Astrocyte of the spinal cord (primary cell): ENCODE measurements at regions not wholly inside any gene's neighbourhood (a gene's known extent, or its start where the extent isn't known, plus 50 kb on each side); places are given as distances from the start of the nearest gene placed in this dataset.
"Not testable (repeated sequence)": the region's sequence is repeated elsewhere in the genome, so short reads cannot be mapped to it uniquely, and the experiment has no call there.

Experiments used
- DNase-seq: peaks from one replicate; pipeline ENCODE4 v3.0.0; 2011; ENCODE audit warnings: low read depth, low spot score
- H3K4me3 ChIP-seq: 2 replicates; pipeline ENCODE4 v1.5.1; 2011; ENCODE audit warnings: low read depth, mild to moderate bottlenecking, low read length, moderate library complexity
- in situ Hi-C: cut with HindIII; loops from 2 replicates; pipeline ENCODE4 v1.10.0; 2017; ENCODE audit warnings: low sequenced_read_pairs
- TF ChIP-seq, protein P1 (sequence below): IDR thresholded peaks from 2 replicates; pipeline ENCODE4 v1.5.1; 2012; ENCODE audit warnings: low read depth, mild to moderate bottlenecking, low read length, inconsistent platforms

- in situ Hi-C loops, result no loop called here
- TF ChIP-seq, protein P1, sequence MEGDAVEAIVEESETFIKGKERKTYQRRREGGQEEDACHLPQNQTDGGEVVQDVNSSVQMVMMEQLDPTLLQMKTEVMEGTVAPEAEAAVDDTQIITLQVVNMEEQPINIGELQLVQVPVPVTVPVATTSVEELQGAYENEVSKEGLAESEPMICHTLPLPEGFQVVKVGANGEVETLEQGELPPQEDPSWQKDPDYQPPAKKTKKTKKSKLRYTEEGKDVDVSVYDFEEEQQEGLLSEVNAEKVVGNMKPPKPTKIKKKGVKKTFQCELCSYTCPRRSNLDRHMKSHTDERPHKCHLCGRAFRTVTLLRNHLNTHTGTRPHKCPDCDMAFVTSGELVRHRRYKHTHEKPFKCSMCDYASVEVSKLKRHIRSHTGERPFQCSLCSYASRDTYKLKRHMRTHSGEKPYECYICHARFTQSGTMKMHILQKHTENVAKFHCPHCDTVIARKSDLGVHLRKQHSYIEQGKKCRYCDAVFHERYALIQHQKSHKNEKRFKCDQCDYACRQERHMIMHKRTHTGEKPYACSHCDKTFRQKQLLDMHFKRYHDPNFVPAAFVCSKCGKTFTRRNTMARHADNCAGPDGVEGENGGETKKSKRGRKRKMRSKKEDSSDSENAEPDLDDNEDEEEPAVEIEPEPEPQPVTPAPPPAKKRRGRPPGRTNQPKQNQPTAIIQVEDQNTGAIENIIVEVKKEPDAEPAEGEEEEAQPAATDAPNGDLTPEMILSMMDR, result no peak
- peak; percentile 42 for DNase-seq
- H3K4me3 ChIP-seq, result no peak overlapping the region
These were observed 68.3 kb downstream of the DYRK2 start for GRCh38 chr12:67716817-67717216.

DNA sequence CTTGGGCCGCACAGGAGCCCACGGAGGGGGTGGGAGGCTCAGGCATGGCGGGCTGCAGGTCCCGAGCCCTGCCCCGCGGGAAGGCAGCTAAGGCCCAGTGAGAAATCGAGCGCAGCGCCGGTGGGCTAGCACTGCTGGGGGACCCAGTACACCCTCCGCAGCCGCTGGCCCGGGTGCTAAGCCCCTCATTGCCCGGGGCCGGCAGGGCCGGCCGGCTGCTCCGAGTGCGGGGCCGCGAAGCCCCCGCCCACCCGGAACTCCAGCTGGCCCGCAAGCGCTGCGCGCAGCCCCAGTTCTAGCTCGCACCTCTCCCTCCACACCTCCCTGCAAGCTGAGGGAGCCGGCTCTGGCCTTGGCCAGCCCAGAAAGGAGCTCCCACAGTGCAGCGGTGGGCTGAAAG, 70.8 kb downstream of the DYRK2 start:
- in situ Hi-C loops, H3K4me3 ChIP-seq, DNase-seq: not testable (repeated sequence)

DNA sequence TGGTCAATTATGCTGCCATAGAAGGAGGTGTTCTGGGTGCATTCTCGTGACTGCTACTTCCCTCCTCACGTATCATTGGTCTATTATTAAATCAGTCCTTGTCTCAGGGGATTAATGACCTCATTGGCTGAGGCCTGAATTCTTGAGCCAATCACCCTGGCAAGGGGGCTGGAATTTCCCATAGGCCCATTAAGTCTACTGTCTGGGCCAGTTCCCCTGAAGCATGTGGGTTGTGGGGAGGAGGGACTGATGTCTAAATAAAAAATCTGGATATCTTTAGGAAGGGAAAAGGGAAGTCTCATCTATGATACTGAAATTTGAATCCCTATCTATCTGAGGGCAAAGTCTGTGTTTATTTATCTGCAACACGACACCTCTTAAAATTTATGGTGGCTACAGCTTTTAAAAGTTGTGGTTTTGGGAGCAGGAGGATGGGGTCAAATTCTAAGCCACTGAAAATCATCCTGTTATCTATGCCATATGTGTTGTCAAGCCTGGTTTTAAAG, 71.9 kb downstream of the DYRK2 start:
- TF ChIP-seq, protein P1, result no peak

GRCh38 chr12:67721248-67721647, 72.7 kb downstream of the DYRK2 start:
- no peak overlapping the region for H3K4me3 ChIP-seq
- TF ChIP-seq, protein P1, result no peak
- no peak for DNase-seq
- in situ Hi-C loops, result no loop called here

More for the DNA sequence above, 71.9 kb downstream of the DYRK2 start:
- H3K4me3 ChIP-seq, result no peak overlapping the region
- peak; percentile 64 for DNase-seq
- in situ Hi-C loops, result no loop called here

- in situ Hi-C loops, result no loop called here
- TF ChIP-seq, protein P1, result no peak
- H3K4me3 ChIP-seq, result no peak overlapping the region
- DNase-seq, result no peak
These were observed 73.8 kb downstream of the DYRK2 start for GRCh38 chr12:67722296-67722695.

DNA sequence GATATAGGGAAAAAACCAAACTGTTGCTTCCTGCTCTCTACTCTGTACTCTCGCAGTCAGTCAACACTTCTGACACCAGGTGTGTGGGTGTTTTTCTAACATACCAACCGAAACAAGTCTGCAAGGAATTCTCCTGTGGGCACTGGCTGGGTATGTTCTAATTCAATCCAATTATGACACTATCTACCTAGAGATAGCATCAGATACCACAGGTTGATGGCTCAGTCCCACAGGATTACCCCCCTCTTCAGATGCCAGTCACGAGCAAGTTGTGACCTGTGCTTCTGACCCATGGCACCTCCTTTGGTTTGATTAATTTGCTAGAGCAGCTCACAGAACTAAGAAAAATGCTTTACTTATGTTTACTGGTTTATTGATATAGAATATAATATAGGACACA, 78.3 kb downstream of the DYRK2 start:
- no peak for DNase-seq
- in situ Hi-C loops, result no loop called here
- no peak overlapping the region for H3K4me3 ChIP-seq
- TF ChIP-seq, protein P1, result no peak

DNA sequence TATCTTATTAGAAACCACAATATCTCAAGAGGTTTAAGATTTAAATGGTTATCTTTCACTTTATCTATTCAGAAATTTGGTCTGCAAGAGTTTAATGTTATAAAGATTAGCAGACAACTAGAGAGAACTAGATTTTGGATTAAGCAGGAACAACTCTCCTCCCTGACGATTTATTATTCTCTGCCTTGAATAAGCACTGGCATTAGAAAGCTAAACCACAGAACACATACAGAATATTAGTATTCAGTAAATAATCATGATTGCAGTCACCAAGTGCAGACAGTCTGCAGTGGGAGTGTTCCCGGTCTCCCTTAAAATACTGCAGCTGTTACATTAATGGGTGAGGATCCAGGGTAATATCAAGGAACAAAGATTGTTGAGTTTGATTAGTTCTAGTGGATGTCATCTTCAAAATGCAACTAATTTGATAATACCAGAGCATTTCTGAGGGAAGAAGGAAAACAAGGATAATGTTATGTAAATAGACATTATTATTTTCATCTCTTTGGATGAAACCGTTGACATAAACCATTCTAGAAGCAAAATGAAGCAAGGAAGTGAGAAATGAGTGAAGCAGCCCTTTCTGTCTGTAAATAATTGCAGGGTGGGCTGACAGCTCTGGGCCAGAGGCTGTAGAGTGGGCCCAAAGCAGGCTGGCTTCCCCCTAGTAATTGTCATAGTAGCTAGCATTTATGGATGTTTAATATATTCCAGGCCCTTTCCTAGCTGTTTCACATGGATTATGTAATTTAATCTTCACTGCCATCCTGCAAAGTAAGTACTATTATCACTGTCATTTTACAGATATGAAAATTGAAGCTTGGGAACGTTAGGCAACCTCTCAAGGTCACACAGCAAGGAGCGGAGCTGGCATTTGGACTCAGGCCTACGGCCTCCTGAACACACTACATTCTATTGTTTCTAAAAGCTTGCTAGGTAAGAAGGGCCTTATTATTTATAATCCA, 79.4 kb downstream of the DYRK2 start:
- DNase-seq, result no peak
- in situ Hi-C loops, result no loop called here
- TF ChIP-seq, protein P1, result no peak
- no peak overlapping the region for H3K4me3 ChIP-seq
